Upper lobe of right lung (tissue), 1 donor: ENCODE measurements at regions not wholly inside any gene's neighbourhood (a gene's known extent, or its start where the extent isn't known, plus 50 kb on each side); places are given as distances from the start of the nearest gene placed in this dataset.

Experiments
- ATAC-seq: fragments of 200-7000 bp; cut with Tn5 transposase; one replicate; pipeline ENCODE4 v1.9.1; 2020; ENCODE audit warnings: mild to moderate bottlenecking, moderate library complexity
- DNase-seq: peaks from one replicate; pipeline ENCODE4 v3.0.0-alpha.2; 2020
- H3K27ac ChIP-seq: fragments of 200-600 bp; one replicate; pipeline ENCODE4 v1.8.0; 2022
- H3K27me3 ChIP-seq: fragments of 200-600 bp; one replicate; pipeline ENCODE4 v1.8.0; 2022; ENCODE audit warnings: mild to moderate bottlenecking
- H3K36me3 ChIP-seq: fragments of 200-600 bp; one replicate; pipeline ENCODE4 v1.8.0; 2022
- H3K4me1 ChIP-seq: fragments of 200-600 bp; one replicate; pipeline ENCODE4 v1.8.0; 2022
- H3K4me3 ChIP-seq: fragments of 200-600 bp; one replicate; pipeline ENCODE4 v1.8.0; 2022; ENCODE audit warnings: mild to moderate bottlenecking
- H3K9me3 ChIP-seq: fragments of 200-600 bp; one replicate; pipeline ENCODE4 v1.8.0; 2022
- intact Hi-C: fragments of 100-400 bp; cut with DNase I; formaldehyde crosslinking; loops from one replicate; pipeline ENCODE4 v1.11.0; 2022
- TF ChIP-seq, protein P1 (sequence below): fragments of 200-600 bp; IDR thresholded peaks from one replicate; pipeline ENCODE4 v1.8.0; 2022; ENCODE audit warnings: antibody characterized with exemption
- donor health status: DM: no; HTN: yes; CAD: no; lungs with severe emphysema.

GRCh38 chr5:75844301-75844700 is 127.1 kb upstream of the POC5 start:
- Histone ChIP-seq H3K36me3 (no peaks in the 10 kb centered on the region), H3K4me3 (no peak overlapping the region), H3K27me3 (no peaks in the 10 kb centered on the region), H3K9me3 (no peaks in the 10 kb centered on the region), H3K4me1 (no peaks in the 10 kb centered on the region), H3K27ac (no peak overlapping the region)
- TF ChIP-seq, protein P1, sequence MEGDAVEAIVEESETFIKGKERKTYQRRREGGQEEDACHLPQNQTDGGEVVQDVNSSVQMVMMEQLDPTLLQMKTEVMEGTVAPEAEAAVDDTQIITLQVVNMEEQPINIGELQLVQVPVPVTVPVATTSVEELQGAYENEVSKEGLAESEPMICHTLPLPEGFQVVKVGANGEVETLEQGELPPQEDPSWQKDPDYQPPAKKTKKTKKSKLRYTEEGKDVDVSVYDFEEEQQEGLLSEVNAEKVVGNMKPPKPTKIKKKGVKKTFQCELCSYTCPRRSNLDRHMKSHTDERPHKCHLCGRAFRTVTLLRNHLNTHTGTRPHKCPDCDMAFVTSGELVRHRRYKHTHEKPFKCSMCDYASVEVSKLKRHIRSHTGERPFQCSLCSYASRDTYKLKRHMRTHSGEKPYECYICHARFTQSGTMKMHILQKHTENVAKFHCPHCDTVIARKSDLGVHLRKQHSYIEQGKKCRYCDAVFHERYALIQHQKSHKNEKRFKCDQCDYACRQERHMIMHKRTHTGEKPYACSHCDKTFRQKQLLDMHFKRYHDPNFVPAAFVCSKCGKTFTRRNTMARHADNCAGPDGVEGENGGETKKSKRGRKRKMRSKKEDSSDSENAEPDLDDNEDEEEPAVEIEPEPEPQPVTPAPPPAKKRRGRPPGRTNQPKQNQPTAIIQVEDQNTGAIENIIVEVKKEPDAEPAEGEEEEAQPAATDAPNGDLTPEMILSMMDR = no peak
- DNase-seq (no peak), ATAC-seq (no peak)
- intact Hi-C loops = no loop called here

GRCh38 chr5:75843319-75843718 is 126.1 kb upstream of the POC5 start:
- Histone ChIP-seq H3K27me3 (no peaks in the 10 kb centered on the region), H3K4me3 (no peak overlapping the region), H3K36me3 (no peaks in the 10 kb centered on the region), H3K27ac (no peak overlapping the region), H3K4me1 (no peaks in the 10 kb centered on the region), H3K9me3 (no peaks in the 10 kb centered on the region)
- intact Hi-C loops = no loop called here
- TF ChIP-seq, protein P1 = no peak
- ATAC-seq (peak; percentile 71), DNase-seq (no peak)

DNA sequence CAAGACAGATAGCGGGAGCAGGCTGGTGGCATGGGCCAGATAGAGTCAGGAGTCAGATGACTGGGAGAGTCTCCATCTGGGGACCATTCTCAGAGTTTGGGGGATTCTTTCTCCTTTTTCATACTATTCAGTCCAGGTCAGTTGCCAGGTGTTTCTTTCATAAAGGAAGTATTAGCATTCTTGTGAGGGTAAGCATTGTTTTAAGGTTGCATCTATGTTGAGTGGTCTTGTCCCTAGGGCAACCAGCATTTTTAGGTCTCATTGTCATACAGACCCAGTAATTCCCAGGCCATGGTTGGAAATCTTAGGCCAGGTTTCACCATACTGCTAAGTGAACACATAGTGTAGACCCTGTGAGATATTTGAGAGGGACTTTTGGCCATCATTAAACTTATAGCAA is 122.3 kb upstream of the POC5 start:
- TF ChIP-seq, protein P1 = no peak
- intact Hi-C loops = no loop called here
- no peaks in the 10 kb centered on the region for H3K36me3 ChIP-seq
- H3K27ac ChIP-seq = no peak overlapping the region
- no peaks in the 10 kb centered on the region for H3K27me3 ChIP-seq
- no peaks in the 10 kb centered on the region for H3K9me3 ChIP-seq
- no peaks in the 10 kb centered on the region for H3K4me1 ChIP-seq
- ATAC-seq = no peak
- DNase-seq = no peak
- no peak overlapping the region for H3K4me3 ChIP-seq

- intact Hi-C loops = no loop called here
- no peak overlapping the region for H3K27ac ChIP-seq
- H3K4me3 ChIP-seq = no peak overlapping the region
- no peaks in the 10 kb centered on the region for H3K9me3 ChIP-seq
- no peaks in the 10 kb centered on the region for H3K36me3 ChIP-seq
- DNase-seq (no peak), ATAC-seq (no peak)
- no peaks in the 10 kb centered on the region for H3K27me3 ChIP-seq
- TF ChIP-seq, protein P1 = no peak
- H3K4me1 ChIP-seq = no peaks in the 10 kb centered on the region
These were observed 120.1 kb upstream of the POC5 start for GRCh38 chr5:75837258-75837841.

DNA sequence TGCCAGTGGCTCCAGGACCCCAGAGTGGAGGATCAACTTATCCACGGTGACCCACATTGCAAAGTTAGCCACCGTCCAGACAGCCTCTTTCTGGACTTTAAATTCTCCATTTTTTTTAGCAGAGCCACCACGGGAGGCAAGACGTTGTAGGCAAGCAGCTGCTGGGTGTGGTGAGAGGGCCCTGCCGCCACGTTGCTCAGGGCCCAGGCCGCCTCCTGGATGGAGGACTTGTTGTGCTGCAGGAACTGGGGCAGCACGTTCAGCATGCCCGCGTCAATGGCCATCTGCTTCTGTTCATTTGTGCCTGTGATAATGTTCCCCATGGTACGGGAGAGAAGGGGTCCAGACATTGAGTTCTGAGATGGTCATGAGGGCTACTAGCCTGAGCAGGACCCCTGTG is 114.3 kb upstream of the POC5 start:
- Histone ChIP-seq H3K4me3 (no peak overlapping the region), H3K4me1 (no peaks in the 10 kb centered on the region), H3K27ac (no peak overlapping the region), H3K36me3 (no peaks in the 10 kb centered on the region), H3K9me3 (no peaks in the 10 kb centered on the region), H3K27me3 (no peaks in the 10 kb centered on the region)
- ATAC-seq = no peak
- intact Hi-C loops = no loop called here
- no peak for DNase-seq
- TF ChIP-seq, protein P1 = no peak

GRCh38 chr5:75828029-75828428 is 110.8 kb upstream of the POC5 start:
- Histone ChIP-seq H3K4me1 (no peaks in the 10 kb centered on the region), H3K27ac (no peak overlapping the region), H3K36me3 (no peaks in the 10 kb centered on the region), H3K27me3 (no peaks in the 10 kb centered on the region), H3K4me3 (no peak overlapping the region), H3K9me3 (no peaks in the 10 kb centered on the region)
- intact Hi-C loops = no loop called here
- ATAC-seq = no peak
- TF ChIP-seq, protein P1 = no peak
- DNase-seq = no peak
